ENCODE measurements at regions not wholly inside any gene's neighbourhood (a gene's known extent, or its start where the extent isn't known, plus 50 kb on each side); places are given as distances from the start of the nearest gene placed in this dataset.

DNA sequence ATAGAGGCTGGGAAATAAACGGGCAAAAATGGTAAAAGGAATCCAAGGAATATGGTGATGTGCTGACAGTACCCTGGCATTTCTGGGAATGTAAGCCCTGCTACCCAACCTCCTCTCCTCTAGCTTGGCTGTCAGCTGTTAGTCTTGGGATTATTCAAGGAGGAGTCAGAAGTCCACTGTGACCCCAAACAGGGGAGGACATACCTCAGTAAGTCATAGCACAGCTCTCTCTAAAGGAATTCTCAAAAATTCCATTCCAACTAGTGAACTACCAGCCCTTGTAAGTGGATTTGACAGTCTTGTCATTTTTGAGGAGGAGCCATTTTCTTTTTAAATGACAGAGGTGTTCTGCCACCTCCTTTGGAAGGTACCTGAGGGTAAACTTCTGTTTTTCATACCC lies 207.5 kb downstream of the PDCD6IP start:
- H3K4me3 ChIP-seq (ENCODE audit: low read length) = no peak overlapping the region
- DNase-seq (ENCODE audit: low read depth, low spot score) = no peak

DNA sequence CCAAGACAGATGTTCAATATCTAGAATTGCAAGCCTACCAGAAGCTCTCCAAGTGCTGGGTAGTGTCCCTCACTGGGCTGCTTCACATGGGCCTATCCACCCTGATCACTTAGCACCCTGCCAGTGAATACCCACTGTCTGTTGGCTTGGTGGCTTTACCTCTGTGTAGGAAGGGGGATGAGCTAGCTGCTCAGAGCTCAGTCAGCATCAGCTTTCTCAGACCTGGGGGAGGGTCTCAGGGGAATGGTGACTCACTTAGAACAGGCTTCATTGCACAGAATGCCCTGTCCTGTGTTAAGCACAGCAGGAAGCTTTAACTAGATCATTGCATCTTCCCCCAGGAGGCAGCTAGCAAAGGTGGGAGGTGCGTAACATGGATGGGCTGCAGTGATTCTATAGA lies 209.8 kb downstream of the PDCD6IP start:
- no peak overlapping the region for H3K4me3 ChIP-seq (ENCODE audit: low read length)
- no peak for DNase-seq (ENCODE audit: low read depth, low spot score)

DNA sequence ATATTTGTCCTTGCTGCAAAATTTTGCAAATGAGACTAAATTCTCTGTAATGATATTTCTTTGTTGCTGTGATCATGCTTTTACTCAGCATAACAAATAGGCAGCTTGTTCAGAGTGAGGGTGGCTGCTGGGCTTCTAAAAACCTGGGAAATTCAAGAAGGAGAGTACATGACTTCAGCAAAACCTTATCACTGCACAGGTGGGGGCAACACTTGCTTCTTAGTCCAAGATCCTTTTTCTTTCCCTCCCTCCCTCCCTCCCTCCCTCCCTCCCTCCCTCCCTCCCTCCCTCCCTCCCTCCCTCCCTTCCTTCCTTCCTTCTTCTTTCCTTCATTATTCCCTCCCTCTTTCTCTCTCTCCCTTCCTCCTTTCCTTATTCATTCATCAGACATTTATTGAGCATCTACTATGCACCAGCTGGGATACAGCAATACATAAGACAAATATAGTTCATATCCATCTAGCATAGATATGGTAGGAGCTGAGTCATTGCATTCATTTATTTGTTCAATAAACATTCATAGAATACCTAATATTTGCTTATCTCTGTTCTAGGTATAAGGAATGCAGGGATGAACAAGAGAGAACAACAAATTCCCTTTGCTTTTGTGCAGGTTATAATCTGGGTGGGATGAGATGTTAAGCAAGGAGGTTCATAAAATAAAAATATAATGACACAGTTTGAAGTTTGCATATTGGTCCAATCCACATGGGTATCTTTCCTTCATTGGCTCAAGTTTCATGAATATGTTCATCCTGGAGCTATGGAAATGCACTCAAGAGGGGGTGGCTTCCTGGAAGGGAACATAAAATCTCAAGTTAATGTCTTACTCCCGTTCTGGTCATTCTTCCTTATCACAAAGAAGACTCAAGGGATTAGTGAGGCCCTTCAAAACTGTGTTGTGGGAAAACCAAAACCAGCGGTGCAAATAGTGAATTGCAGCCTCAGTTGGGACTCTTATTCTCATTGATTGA lies 210.7 kb downstream of the PDCD6IP start:
- no peak overlapping the region for H3K4me3 ChIP-seq (ENCODE audit: low read length)
- no peak for DNase-seq (ENCODE audit: low read depth, low spot score)

DNA sequence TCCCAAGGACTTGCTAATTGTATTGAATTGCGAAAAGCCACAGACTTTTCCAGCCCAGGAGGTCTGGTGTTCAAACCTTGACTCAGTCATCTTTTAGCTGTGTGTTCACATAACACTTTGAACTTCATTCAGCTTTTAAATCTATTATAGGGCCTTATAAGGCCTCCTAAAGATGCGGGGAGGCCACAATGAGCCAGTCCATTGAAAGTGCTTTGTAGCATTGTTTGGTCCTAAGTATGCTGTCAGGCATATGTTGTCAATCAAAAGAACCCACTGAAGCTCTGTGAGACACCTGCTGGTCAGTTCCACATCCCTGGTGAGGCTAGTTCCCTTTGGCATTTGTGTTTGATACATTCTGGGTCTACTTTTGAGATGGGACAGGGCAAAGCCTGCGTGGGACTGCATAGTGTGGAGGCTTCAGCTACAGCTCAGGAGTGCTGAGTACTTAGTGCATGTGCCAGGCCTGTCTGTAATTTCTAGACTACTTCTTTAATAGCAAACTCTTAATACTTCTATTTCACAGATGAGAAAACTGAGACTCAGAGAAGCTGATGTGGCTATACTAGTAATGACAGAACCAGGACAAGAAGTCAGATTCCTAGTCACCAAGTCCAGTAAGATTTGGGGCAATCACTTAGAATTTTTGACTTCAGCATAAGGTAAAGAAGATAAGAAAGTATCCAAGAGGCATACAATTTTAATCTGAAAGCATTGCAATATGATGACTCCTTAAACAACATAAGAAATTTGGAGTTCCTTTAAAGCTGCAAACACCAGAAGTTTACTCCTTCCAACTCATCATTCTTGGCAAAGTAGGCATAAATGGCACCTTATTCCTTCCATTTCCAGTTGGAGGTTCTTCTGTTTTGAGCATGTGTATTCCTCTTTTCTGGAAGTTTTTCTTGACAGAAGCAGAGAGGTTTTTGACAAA lies 213.0 kb downstream of the PDCD6IP start:
- DNase-seq (ENCODE audit: low read depth, low spot score) = no peak
- H3K4me3 ChIP-seq (ENCODE audit: low read length) = no peak overlapping the region

DNA sequence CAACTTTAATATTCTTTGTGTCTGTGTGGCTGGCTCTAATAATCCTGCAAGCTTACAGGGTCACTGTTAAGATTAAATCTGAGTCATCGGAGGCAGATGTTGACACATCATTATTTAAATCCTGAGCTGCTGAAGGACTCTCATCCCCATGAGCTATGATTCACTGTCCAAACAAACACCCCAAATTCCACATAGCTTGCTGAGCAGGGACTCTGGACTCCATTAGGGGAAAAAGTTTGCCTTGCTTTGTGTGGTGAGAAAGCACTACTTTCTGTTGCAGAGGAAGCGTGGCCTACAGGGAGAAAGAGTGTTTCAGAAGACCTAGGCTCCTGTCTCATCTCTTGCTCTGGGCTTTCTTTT lies 213.7 kb downstream of the PDCD6IP start:
- no peak for DNase-seq (ENCODE audit: low read depth, low spot score)
- no peak overlapping the region for H3K4me3 ChIP-seq (ENCODE audit: low read length)

DNA sequence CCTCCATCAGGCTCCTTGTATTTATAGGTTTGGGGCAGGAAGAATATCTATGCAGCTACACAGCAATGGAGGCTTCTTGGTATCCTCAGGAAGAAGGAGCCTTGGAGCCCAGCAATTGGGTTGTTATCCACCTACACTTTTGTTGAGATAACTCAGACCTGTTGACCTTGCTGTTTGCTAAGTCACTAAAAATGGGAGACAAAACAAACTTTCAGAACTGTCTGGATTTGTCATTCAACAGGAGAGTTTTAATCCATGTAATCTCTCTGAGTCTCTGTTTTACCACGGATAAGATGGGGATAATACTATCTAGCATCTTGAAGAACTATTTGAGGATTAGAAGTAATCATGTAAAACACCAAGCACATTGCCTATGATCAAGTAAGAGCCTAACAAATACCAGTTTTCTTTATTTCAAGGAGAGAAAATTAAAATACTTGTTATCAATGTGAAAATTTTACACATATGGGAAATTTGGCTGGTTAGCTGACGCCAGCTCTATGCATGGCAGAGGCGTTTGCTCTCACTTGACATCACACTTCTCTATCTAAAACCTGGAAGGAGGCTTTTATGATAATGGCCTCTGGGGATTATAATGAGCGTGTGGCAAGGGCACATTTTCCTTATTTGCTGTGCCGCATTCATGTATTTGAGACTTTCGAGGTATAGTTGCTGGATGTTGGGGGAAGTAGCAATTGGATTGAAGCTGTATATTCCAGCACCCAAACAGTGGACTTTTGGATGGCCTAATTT lies 215.6 kb downstream of the PDCD6IP start:
- no peak overlapping the region for H3K4me3 ChIP-seq (ENCODE audit: low read length)
- DNase-seq (ENCODE audit: low read depth, low spot score) = no peak

DNA sequence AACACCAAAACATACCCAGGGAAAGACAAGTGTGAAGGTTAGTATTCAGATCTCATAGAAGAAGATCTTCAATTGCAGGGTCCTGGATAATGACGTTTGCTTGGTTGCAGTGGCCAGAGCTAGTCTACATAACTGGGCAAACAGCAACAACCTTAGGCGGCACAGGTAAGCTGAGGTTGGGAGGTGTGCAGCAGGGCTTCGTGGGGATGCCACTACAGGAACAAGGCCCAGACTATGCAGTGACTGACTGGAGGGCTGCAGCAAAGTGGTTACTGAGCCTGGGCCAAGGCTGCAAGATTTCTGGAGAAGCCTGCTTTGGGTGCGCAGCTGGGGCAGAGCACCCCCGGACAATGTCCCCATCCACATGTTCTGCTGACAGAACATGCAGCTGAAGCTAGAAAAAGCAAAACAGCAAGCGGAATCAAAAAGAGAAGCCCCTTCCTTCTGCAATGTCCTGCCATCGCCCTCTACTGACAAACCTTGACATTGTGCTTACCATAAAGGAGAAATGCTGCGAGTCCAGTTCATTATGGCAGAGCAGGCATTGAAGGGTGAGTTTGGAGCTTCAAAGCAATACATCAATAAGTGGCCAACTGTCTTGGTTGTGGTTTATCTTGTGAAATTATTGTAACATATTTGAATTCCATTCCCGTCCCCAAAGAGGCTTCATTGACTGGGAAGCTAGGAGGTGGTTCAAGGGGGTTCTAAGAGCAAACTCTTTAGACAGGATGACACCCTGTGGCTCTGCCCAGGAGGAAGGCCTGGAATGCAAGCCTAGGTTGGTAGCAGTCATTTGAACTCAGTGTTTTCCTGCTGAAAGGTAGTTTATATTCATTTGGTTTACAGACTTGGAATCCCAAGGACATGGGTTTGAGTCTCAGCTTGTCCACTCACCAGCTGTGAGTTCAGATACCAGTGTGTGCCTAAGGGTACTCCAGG lies 217.0 kb downstream of the PDCD6IP start:
- peak; percentile 75 for DNase-seq (ENCODE audit: low read depth, low spot score)
- H3K4me3 ChIP-seq (ENCODE audit: low read length) = no peak overlapping the region

DNA sequence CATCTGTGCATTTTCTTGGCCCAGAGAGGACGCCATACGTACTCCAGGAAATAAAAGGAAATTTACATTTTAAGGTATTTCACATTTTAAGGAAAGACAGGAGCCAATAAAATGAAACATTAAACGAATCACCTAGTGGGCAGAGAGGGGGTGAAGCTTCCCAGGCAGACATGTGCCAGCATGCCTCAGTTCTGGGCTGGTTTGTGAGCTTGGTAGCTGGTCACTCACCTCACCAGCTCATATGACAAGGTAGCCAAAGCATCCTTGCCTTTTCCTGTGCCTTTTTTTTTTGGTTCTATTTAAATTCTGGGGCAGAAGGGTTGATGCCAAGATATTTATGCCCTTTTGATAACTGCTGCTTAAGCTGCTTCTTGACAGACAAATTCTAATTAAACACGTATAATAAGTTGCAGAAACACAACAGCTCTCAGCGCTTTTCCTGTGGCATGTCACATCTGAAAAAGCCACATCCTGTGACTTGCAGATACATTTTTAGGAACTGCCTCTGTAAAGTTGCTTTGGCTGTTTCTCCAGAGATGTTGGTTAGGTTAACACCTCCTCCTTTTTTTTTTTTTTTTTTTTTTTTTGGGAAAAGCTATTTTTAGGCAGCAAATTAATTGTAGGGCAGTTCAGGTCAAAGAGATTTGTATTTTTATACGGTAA lies 218.6 kb downstream of the PDCD6IP start:
- peak; percentile 96 for DNase-seq (ENCODE audit: low read depth, low spot score)

DNA sequence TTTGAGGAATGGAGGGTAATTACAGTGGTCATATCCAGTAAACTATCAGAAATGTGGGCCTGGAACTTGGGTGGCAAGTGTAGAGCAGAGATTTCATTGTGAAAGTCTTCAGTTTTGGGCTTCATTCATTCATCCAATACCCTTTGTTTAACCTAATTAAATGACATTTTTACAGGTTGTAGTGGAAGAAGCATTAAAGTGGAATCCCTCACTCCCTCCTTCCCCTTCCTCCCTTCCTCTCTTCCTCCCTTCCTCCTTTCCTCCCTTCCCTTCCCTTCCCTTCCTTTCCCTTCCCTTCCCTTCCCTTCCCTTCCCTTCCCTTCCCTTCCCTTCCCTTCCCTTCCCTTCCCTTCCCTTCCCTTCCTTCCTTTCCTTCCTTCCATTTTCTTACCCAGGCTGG lies 219.3 kb downstream of the PDCD6IP start:
- DNase-seq (ENCODE audit: low read depth, low spot score) = no peak

More for the DNA sequence above, 218.6 kb downstream of the PDCD6IP start:
- H3K4me3 ChIP-seq (ENCODE audit: low read length) = peak overlapping the region; percentile 38

DNA sequence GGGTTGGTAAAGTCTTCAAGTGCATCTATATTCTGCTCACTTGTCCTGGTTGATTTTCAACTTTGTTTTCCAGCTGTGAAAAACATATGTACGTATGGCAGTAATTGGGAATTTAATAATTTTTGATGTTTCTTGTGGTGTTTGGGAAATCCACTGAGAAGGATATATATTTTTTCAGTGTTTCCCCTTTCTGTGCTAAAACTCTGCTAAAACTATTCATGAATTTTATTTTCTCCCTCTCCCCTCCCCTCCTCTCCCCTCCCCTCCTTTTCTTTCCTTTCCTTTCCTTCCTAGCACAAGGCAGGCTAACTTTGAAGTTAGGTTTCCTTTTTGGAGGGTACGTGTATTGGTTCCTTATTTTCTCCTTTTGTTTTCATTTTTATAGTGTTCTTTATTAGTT lies 220.7 kb downstream of the PDCD6IP start:
- no peak overlapping the region for H3K4me3 ChIP-seq (ENCODE audit: low read length)
- DNase-seq (ENCODE audit: low read depth, low spot score) = no peak

More for the DNA sequence above, 219.3 kb downstream of the PDCD6IP start:
- H3K4me3 ChIP-seq (ENCODE audit: low read length) = no peak overlapping the region

DNA sequence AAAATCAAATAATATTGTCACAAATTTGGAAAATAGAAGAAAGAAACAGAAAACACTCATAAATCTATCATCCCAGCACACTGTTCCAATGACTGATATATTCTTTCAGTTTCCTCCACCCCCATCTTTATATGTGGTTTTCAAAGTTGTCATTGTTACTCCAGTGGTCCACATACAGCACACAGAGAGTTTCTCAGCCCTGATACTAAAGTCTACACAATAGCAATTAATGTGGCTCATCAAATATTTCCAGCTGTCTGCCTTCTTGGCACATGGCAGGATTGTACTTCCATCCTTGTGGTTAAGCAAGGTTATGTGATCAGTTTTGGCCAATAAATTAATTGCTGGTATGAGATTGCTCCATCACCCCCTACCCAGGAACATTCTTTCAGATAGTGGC lies 221.7 kb downstream of the PDCD6IP start:
- H3K4me3 ChIP-seq (ENCODE audit: low read length) = no peak overlapping the region
- DNase-seq (ENCODE audit: low read depth, low spot score) = no peak

DNA sequence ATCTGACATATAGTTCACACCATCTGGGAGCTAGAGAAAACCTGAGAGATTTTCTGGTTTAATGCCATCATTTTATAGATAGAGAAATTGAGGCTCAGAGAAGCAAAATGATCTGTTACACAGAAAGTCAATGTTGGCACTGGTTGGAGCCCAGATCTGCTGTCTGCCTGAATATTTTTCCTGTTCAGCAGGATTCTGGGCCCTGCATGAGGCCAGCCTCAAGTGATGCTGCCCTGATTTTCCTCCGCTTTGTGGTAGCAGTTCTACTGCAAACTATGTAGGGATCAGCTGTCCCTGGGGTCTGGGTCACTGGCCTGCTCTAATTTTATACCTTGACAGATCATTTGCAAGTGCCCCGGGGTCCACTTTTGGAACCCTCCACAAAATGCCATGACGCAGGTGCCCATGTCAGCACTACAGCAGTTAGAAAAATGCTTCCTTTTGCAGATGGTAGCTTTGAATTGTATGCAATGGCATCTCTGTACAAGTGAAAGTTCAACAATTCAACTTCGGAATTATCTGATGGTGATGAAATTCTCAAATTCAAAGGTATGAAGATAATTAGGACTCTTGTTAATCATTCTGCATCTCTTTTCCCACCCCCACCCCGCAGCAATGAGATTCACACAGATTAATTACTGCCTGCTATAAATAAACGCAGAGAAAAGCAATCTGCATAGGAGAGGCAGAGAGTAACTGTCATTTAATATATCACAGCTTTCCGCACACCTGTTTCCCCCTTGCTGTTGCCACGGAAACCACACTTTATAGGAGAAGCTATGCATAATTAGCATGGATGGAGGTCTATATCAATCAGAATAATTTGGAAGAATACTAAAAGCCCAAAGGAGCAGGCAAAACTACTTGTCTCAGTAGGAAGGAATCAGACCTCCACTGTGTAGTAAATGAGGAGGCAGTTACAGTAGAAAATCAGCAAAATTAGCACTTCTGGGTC lies 222.6 kb downstream of the PDCD6IP start:
- H3K4me3 ChIP-seq (ENCODE audit: low read length) = peak overlapping the region; percentile 38

DNA sequence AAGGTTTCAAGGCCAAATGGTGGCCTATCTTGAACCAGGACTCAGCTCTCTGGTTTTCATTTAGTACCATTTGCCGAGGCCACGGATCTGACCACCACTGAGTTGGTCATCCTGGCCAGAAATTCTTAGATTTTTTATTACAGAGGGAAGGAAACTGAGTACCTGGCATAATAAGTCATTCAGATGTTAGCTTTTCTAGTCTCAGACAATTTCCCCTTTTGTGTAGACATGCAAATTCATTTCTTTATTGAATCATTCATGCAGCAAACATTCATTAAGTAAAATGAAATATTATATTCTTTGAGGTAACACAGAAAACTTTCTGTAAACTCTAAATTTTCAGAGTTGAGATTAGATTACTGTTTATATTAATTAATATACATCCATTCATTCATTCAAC lies 223.7 kb downstream of the PDCD6IP start:
- no peak overlapping the region for H3K4me3 ChIP-seq (ENCODE audit: low read length)
- DNase-seq (ENCODE audit: low read depth, low spot score) = no peak

More for the DNA sequence above, 222.6 kb downstream of the PDCD6IP start:
- peak; percentile 93 for DNase-seq (ENCODE audit: low read depth, low spot score)

DNA sequence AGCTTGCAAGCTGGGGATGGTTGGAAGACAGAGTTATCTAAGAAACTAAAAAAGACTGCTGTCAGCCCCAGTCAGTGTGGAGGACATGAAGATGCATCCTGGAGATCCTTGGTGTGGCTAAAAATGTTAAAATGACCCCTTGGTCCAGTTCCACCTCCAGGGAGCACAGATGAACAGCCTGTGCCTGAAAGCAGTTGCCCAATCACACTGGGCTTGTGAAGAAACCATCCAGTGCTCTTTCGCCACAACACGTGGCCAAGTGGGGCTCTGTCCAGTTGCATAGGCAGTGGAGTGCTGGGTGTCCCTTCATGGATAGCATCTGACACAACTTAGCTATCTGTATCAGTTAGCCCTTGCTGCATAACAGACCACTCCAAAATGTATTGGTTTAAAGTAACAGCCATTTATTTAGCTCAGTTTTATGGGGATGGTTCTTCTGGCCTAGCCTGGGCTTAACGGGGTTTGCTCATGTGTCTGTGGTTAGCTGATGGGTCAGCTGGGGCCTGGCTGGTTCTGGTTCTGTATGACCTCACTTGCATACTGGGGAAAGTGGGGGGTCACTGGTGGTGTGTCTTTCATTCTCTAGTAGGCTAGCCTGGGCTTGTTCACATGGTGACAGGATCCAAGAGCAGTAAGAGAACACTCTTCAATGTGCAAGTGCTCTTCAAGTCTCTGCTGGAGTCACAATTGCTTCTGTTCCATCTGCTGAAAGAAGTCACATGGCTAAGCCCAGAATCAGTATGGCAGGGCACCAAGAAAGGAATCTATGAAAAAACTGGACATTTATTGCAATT lies 226.2 kb downstream of the PDCD6IP start:
- H3K4me3 ChIP-seq (ENCODE audit: low read length) = no peak overlapping the region
- DNase-seq (ENCODE audit: low read depth, low spot score) = no peak

DNA sequence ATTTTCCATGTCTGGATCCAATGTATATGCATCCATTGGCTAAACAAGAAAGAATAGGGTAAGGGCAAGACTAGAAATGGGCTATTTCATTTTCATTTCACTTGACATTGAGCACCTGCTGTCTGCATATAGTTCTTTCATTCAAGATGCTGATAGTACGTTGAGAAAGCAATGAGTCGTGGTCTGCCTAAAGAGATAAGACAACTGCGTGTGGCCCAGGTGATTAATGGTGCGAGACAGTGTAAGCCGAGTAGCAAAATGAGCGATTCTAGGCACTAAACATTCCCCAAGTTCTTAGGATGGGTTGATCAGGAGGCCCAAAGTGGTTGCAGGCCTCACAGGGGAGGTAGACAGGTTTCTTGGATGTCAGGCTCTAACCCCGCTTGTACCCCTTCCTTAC lies 235.4 kb downstream of the PDCD6IP start:
- no peak for DNase-seq (ENCODE audit: low read depth, low spot score)
- no peak overlapping the region for H3K4me3 ChIP-seq (ENCODE audit: low read length)

DNA sequence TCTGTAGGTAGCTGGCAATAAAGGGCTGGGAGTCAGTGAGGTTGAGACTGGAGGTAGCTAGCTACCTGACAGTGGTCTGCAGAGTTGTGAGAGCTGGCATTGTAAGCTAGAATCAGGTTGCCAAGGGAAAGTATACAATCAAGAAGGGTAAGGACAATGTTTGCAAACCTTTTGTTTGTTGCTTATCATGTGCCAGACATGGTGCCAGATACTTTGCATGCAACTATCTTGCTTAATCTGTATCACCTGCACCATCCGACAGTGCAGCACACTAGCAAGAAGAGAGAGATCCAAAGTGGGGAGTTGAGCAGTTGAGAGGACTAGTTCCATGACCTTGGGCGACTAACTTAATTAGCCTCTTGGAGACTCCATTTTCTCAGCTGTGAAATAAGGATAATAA lies 236.4 kb downstream of the PDCD6IP start:
- H3K4me3 ChIP-seq (ENCODE audit: low read length) = no peak overlapping the region
- DNase-seq (ENCODE audit: low read depth, low spot score) = no peak
